Liver (tissue), 2 donors: ENCODE measurements at regions not wholly inside any gene's neighbourhood (a gene's known extent, or its start where the extent isn't known, plus 50 kb on each side); places are given as distances from the start of the nearest gene placed in this dataset.

Source experiments
- CTCF ChIP-seq: fragments of 150-350 bp; IDR thresholded peaks from 2 replicates; pipeline ENCODE4 v1.5.1; 2017; ENCODE audit warnings: improper control_type of control experiment, low read depth, low read length; ENCODE audit not compliant: missing input control
- YY1 ChIP-seq: IDR thresholded peaks from 2 replicates; pipeline ENCODE4 v1.6.1; 2016; ENCODE audit warnings: antibody characterized with exemption, mild to moderate bottlenecking
- donor health status: healthy.

DNA sequence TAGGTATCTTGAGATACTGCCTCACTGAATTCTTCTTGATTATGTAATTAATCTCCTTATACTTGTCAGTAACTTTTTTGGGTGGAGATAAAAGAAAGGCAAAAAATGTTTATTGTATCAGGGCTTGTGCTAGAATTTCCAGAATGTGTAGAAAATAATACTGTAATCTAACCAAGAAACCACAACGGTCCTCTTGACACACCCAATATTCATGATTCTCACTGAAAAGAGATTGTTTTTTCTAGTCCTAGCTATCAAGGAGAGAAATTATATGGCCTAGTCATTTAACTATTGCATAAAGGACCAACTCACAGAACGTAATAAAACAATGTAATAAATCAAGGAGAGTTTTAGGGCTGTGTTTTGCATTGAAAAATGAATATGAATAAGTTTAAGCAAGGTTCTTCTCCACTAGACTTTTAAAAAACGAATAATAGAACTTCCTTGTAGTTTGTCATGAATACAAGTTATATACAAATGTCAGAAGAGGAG is 80.0 kb upstream of the STEAP4 start:
- TF ChIP-seq YY1 = no peak
- no peak for TF ChIP-seq CTCF
